ENCODE measurements at regions not wholly inside any gene's neighbourhood (a gene's known extent, or its start where the extent isn't known, plus 50 kb on each side); places are given as distances from the start of the nearest gene placed in this dataset.

DNA sequence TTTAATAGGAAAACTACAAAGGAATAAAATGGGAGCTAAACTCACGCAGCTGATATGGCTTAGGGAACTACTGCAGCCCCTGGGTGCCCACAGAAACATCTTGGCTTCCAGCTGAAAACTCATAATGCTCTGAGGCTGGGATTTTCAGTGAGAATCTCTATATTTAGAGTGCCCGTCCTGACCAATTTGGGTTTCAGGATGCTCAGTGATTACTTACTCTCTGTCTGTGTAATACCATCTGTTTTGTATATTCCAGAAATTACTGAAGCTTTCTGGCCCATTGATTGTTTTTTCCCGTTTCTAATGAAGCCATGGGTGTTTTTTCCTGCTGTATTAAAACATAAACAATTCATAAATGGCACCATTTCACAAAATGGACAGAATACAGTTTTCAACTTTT is 50.6 kb upstream of the ZNF385D start:
- DNase-seq: no peak

DNA sequence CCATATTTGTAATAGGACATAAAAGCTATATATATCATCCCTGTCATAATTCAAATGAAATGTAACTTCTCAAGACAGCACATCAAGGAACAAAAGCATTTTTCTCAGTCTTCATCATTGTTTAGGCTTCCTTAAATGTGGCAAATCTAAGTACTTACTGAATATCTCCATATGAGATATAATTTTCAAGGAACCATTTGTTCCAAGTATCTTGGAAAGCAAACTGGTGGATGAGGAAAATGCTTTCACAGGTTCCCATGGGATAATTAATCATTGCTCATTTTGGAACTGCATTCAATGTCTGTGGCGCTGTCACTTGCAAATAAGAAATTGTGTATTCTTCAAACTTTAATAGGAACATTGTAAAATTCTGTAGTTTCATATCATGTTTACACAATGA is 52.6 kb upstream of the ZNF385D start:
- no peak for DNase-seq

DNA sequence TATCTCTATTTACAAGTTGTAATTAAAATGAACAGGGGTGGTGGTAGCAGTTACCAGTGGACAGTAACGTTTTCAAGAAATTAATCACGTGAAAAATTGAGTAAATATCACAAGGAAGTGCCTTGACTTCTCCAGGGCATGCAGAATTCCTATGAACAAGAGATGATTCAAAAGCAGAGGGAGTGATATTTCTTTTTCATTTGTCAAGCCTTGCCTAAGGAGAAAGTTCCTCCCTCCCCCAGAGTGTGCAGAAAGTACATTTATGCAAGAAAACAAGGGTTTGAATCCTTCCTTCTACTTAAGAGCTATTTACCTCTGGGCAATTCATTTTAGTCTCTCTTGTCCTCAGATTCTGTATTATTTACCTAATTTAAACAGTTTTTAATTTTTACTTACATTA is 53.3 kb upstream of the ZNF385D start:
- no peak for DNase-seq

DNA sequence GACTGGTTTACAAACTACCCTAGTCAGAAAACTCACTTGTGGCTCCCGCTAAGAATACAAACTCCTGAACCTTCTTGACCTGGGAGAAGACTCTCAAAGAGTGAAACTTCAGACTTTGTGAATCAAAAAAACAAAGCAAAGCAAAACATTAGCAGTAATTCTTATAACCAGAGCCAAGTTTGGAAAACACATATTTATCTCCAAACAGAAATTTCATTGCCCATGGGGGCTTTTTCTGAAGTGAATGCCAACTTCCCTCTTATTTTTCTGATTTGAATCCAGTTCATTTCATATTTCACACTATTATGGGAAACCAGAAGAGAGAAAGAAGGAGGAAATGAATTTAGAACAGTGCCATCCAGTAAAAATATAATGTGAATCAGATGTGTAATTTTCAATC is 55.7 kb upstream of the ZNF385D start:
- no peak for DNase-seq

DNA sequence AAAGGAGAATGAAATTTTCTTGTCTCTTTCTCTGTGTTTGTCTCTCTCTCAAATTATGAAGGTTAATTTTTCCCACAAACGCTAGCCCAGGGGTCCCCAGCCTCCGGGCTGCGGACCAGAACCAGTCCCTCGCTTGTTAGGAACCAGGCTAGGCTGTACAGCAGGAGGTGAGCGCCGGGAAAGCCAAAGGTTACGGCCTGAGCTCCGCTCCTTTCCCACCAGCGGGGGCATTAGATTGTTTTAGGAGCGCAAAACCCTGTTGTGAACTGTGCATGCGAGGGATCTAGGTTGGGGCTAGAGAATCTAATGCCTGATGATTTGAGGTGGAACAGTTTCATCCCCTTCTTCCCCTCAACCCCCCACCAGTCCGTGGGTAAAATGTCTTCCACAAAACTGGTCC is 74.7 kb upstream of the ZNF385D start:
- DNase-seq: no peak

DNA sequence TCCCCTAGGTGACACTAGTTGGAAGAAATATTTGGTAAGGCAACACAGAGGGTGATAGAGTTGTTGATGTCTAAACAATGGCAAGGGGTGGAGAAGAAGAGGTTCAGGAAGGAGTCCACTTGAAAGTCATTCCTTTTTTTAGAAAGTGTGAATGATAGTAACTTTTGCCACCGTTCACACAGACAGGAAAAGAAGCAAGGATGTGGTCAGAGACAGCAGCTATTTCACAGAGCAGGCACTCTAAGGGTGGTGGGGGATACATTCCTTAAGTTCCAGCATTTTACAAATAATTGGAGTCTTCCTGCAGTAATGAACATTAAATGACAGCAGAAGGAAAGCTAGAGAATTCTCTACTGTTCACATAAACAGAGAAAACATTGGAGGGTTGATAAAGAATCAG is 75.4 kb upstream of the ZNF385D start:
- DNase-seq: no peak

DNA sequence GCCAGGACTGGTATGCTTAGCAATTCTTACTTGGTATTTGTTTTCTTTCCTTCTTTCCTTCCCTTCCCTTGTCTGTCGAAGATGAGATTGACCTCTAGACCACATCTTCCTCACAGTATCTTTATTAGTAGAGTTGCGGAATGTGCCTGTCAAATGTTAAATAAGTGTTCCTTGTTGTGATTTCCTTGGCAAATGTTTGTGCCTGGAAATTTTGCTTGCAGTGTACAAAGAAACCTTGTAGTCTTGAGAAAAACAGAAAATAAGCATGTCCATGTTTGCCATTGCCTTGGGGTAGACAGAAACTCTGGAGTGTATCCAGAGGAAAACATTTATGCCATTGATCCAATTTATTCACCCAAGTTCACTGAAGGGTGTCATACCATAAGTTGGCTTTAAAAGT is 79.5 kb upstream of the ZNF385D start:
- DNase-seq: no peak

DNA sequence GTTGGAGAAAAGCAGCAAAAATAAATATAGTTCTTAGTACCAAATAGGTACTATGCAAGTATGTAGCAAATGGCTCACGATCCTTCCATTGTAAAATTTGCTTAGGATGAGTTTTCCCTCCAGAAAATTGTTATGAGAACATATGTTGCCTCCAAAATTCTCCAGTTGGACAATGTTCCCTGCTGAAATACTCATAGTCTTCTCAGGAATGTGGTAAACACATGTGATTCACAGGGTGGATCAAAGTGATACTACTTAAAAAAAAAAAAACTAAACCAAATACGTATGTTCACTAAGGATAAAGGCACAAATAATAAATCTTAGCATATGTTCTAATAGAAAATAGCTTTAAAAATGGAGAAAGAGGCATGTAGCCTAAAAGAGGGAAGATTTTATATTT is 84.3 kb upstream of the ZNF385D start:
- DNase-seq: no peak

DNA sequence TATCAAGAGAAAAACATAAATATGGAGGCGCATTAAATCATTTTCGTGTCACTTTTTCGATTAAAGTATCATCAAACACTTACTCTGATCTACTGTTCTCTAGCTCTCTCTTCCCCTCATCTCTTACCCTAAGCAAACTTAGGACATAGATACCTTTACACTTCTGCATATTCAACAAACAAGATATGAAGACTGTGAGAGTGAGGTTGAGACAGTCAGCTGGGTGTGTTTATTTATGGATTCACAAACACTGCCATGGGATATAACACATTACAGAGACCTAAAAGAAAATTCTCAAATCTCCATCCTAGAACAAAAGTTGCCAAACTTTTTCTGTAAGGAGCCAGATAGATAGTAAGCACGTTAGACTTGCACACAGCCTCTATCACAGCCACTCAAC is 85.2 kb upstream of the ZNF385D start:
- no peak for DNase-seq

DNA sequence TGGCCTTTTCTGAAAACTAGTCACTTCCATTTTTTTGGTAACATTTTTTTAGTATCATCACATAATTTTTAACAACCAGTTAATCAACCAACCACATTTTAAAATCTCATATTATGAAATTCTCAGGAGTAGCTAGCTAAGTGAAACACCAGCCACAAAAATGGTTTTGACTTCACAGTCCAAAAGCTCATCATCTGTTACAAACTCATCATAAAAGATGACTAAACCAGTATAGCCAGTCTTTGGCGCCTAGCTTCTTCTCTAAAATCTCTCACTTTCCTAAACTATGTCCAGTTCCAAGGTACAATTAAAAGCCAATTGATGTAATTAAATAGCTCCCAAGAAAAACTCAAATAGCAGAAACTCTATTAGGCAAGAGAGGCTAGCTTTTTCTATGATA is 88.2 kb upstream of the ZNF385D start:
- no peak for DNase-seq

DNA sequence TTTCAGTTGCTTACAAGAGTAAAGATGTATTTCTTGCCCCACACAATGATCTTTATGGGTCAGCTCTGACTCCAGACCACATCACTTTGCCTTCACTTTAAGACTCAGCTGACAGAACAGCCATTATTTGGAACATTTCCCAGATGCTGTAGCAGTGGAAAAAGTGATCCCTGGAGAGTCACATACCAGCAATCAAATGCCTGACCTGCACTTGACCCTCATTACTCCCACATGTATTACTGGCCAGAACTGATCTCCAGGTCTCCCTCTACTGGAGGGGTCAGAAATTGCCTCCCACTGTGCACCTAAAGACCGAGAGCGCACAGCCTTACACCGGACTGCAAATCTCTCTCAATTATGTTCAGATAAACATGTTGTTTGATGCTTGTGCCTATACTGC is 88.6 kb upstream of the ZNF385D start:
- DNase-seq: peak; percentile 29

DNA sequence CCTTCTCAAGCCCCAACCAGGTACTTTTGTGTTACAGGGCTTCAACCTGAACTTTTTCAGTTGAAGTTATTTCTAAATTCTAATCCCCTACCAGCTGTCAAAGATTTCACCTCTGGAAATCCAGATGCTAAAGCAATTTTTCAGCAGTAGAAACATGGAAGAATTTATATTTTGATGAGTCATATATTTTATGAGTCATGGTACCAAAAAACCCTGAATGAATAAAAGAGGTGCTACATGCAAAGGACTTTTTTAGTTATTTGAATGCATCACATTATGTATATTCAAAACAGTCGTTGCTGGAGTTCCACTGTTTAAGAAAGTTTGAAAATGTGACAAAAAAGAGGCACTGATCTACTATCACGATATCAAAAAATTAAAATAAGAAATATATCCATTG is 96.0 kb upstream of the ZNF385D start:
- DNase-seq: no peak

DNA sequence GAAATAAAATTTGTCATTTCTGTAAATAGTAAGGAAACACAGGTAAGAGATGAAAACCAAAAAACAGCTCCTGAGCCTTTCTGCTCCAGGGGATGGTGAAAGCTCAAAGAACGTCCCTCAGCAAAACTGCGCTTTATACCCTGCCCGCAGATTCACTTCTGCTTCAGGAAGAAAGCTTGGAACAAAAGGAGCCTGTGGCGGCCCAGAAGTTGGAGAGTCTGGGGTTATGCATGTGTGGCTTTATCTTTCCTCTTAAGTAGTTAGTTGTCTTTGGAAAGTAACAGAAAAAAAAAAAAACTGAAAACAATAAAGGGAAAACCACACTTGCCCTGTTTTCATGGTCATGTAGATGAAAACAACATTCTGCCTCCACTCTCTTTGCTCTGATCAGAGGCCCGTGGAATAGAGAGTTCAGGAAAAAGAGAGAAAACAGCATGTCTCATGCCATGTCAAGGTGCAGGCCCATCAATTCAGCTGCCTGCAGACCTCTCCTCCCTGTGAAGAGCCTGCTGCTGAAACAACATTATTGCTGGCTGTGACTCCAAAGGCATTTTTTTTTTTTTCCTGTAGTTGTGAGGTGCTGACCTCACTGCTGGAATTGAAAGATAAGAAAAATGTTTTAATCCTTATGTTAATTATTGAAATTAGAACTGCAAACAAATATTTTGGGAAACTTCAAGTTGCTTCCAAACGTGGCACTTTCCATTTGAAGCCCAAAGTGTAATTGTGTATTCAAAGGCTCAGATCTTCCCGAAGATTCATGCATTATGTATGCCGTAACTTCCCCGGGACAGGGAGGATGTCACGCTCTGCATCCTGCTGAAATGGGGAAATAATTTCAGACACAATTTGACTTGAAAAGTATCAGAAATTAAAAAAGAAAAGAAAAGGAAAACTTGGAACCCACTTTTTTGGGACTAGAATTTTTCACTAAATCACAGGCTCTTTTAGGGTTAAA is 108.4 kb upstream of the ZNF385D start:
- no peak for DNase-seq

DNA sequence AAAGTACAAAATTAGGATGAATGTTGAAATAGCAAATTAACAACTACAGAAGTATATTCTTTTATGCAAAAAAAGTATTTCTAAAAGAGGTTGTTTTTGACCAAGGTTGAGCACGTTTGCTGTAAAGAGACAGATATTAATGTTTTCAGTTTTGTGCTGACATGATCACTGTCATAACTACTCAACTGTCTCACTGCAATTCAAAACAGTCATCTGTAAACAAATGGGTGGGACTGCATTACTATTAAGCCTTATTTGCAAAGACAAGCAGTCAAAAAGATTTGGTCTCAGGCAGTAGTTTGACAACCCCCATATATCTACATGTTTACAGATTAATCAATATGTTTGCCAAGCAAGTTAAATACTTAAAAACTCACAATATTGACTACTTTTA is 109.1 kb upstream of the ZNF385D start:
- DNase-seq: no peak

DNA sequence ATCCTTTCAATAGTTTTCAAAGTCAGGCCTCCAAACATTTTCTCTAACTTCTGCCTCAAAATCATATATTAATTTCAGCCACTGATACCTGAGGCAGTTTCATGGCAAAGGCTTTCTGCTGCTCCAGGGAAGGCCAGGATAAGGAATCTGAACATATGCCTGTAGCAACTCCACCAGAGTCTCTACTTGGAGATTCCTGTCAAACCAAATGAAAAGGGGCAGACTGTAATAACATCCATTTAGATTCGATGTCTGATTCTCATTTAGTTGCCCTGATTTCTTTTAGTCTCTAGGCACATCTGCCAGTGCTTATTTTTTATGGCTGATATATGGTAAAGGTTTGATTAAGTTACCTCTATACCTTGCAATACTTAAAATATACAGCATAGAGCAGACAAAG is 109.6 kb upstream of the ZNF385D start:
- DNase-seq: no peak

DNA sequence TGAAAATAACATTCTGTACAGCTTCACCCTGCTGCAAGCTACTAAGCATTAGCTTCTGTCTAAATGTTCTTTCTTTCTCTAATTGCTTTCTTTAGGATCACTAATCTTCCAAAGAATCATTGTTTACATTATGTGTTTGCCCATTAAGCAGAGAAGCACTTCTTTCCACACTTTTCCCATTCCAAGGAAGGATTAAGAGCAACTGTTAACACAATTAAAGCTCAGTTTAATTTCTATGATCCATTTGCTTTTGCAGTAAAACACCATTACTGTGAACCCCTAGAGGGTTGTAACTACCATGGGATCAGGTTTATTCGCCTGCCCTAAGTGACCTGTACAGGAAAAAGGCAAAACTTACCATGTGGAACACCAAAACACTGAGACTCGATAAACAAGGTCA is 125.8 kb upstream of the ZNF385D start:
- DNase-seq: peak; percentile 71

DNA sequence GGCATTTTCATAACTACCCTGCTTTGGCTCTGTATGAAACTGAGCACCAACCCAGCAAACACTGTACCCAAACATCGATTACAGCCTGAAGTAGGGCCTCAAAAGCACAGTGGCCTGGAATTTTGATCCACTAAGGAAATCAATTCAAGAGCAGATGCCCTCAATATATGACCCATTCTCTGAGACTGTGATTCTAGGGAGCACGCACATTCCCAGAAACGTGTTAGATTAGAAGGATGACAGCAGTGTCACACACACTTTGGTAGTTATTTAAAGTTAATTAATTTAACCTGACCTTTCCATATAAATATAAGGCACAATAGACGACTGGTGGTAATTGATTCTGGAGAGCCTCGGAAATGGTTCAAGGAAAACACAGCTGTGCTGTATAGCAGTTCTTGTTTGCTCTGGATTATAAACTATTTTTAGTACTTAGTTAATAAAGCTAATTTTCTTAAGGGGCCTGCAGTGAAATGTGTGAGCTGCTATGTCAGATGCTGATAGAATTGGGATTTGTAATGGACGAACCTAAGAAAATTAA is 126.3 kb upstream of the ZNF385D start:
- DNase-seq: no peak

DNA sequence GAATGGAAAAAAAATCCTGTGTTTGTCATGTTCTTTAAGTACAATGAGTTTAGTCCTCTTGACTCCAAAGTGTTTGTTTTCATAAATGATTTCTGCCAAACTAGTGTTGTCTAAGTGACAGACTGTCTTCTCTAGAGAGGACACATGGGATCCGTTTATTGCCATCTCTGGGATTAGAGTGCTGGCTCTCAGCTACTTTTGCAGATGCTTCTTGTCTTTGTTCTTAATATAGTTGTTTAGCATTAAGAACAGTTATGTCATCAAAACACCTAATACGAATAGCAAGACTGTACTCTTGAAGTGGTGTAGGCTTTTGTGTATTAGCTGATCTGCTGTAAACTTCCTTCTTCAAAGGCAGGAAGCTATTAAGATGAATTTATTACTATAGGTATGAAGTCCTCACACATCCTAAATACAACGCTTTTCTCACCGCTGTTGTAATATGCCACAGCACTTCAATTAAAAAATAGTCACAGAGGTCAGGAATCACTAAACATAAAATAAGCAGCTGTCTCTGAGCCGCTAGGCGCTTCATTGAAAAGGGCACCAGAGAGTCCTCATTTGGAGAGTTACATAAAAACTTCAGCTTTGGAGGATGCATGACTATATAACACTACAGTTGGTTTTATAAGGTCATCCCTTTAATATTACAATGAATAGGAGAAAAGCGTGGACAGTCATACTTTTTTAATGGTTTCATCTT is 128.3 kb upstream of the ZNF385D start:
- no peak for DNase-seq

DNA sequence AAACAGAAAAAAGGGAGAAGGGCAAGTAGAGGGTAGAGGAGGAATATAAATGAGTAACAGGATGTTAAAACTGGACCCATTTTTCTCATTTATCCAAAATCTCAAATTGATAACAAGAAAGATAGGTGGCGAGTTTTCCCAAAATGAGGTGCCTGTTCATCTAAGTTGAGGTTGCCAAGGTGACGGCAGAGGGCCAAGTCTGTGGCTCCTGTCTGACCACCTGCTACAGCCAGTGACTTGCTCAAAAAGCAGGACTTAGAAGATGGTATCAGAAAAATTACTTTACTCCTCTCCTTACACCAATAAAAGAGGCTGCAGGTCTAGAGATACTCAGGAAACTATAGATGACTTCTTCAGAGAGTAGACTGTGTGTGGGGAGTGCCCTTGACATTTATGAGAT is 137.6 kb upstream of the ZNF385D start:
- no peak for DNase-seq

DNA sequence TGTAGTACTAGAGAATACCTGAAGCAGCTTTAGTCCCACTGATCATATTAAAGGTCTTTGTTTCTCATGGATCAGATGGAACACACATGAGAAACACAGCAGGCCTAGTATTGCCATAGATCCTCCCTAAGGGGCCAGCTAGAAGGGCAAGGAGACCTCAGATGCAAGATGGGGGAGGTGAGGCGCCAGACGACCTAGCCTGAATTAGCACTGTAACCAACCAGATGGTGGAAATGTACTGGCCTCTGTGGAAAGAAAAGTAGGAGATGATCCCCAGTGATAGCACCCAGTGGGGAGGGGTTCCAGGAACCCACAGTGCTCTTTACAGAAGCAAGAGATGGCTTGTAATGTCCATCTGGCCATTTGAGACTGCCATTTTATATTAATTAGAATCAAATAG is 138.2 kb upstream of the ZNF385D start:
- peak; percentile 23 for DNase-seq

DNA sequence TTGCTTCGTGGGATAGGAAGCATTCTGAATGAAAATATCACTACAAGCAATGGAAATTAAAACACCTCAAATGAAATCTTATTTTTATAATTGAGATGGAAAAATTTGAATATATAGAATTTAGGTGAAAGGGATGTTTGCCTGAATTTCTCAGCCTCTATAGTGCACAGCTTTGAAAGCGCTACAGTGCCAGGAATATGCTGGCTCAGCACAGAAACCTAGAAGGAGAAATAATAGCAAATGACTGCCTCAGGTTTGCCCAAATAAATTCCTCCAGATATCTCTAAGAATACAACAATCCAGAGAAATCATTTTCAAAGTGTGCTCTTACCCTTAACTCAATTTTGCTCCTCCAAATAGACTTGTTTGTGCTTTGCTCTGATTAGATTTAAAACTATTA is 141.1 kb upstream of the ZNF385D start:
- DNase-seq: no peak

DNA sequence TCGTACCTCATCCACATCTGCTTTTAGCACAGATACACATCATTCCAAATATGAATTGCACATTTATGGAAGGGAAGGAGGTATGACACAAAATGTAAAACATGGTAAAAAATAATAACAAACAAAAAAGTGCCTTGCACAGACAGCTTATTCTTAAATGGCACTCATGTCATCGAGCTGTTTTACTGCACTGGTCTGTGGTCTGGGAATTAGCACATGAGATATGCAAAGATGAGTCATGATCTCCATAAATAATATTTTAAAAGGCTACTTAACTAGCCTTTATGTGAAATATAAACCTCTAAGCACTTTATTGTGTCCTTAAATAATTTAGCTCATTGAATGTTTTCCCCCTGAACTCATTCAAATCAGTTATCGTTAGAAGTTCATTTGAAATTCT is 142.2 kb upstream of the ZNF385D start:
- peak; percentile 2 for DNase-seq

DNA sequence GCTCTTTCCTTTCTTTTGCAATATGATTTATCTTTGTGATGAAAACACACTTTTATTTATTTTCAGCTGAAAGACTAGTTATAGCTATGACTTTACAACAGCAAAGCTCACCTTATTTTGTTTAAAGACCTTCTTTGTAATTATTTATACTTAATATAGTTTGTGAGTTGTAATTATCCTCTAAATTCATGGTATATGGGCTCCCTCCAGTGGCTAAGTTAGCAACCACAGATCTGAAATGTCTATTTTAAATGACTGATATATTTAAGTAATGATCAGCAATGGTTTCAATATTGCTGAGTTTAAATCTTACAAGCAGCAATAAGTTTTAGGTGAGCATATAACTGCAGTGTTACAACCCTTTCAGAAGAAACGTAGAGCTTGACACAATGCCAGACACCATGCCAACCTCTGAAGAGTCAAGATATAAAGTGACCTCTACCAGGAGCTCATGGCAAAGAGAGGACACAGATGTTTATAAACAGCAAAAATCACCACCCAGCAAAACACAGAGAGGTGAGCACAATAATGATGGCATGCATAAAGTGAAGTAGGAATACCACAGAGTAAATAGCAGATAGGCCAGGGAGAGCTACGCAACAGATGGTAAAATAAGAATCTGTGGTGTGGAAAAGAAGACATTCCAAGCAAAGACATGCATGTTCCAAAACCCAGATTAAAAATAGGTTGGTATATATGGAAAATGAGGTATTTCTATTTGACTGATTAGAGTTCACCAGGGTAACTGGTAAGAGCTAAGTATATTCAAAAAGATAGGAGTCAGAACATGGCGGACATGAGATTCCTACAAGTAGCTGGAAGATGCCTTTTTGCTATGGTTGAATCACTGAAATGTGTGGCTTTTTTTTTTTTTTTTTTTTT is 143.7 kb upstream of the ZNF385D start:
- DNase-seq: peak; percentile 2

Data from NCI-H69 (cell line).